SK-N-SH (cell line): ENCODE measurements at regions not wholly inside any gene's neighbourhood (a gene's known extent, or its start where the extent isn't known, plus 50 kb on each side); places are given as distances from the start of the nearest gene placed in this dataset.

Experiments used
- CTCF ChIA-PET: fragments of 300-600, 350-600 bp; formaldehyde crosslinking; extraction: SDS; loops from one replicate; lab custom pipeline; 2021; lab: Yijun Ruan, JAX
- POLR2A ChIA-PET: fragments of 350-600 bp; sonication (Branson Sonifier 250); formaldehyde crosslinking; extraction: SDS; loops from one replicate; lab custom pipeline; 2020; ENCODE audit warnings: antibody characterized with exemption, inconsistent platforms; lab: Yijun Ruan, JAX
- DNase-seq: peaks from one replicate; pipeline ENCODE4 v3.0.0; 2012
- H2AFZ ChIP-seq: fragments of 200-600 bp; sonication (generic); 2 replicates; pipeline ENCODE4 v1.8.1; 2016; ENCODE audit warnings: antibody characterized with exemption, mild to moderate bottlenecking, low read depth
- H3F3A ChIP-seq: fragments of 200-600 bp; sonication (generic); replicated peaks from 2 replicates; pipeline ENCODE3; 2016; ENCODE audit warnings: antibody characterized with exemption, mild to moderate bottlenecking; ENCODE audit not compliant: insufficient read depth
- H3K27ac ChIP-seq, 2 experiments: fragments of 200-500 bp in 1 of 2; fragments of 200-600 bp in 1 of 2; sonication (Bioruptor generic) in 1 of 2; sonication (generic), shearing (Covaris generic) in 1 of 2; 2 replicates each; pipeline versions ENCODE4 v1.5.1 to v1.6.1; 2014 to 2016; ENCODE audit warnings: low read depth in 2 of 2, inconsistent platforms in 1 of 2, low read length in 1 of 2, mild to moderate bottlenecking in 1 of 2, mixed read lengths in 1 of 2
- H3K27me3 ChIP-seq: fragments of 200-600 bp; sonication (generic), shearing (Covaris generic); 2 replicates; pipeline ENCODE4 v1.6.1; 2016; ENCODE audit warnings: mixed run types; ENCODE audit not compliant: insufficient read depth
- H3K36me3 ChIP-seq, 2 experiments: fragments of 200-500 bp in 1 of 2; fragments of 200-600 bp in 1 of 2; sonication (Bioruptor generic) in 1 of 2; sonication (generic) in 1 of 2; replicated peaks in 1 of 2; 2 replicates each; pipeline versions ENCODE3 to v1.5.1; 2014 to 2016; ENCODE audit warnings: low read length in 1 of 2, mild to moderate bottlenecking in 1 of 2; ENCODE audit not compliant: insufficient read depth in 2 of 2, control insufficient read depth in 1 of 2
- H3K4me1 ChIP-seq, 2 experiments: fragments of 200-500 bp in 1 of 2; fragments of 200-600 bp in 1 of 2; sonication (Bioruptor generic) in 1 of 2; sonication (generic), shearing (Covaris generic) in 1 of 2; 2 replicates each; pipeline versions ENCODE4 v1.5.1 to v1.6.1; 2014 to 2016; ENCODE audit warnings: low read depth in 1 of 2, low read length in 1 of 2, mixed run types in 1 of 2; ENCODE audit not compliant: insufficient read depth in 2 of 2, control insufficient read depth in 1 of 2
- H3K4me2 ChIP-seq: fragments of 200-600 bp; sonication (generic), shearing (Covaris generic); 2 replicates; pipeline ENCODE4 v1.6.1; 2017; ENCODE audit warnings: mixed run types
- H3K4me3 ChIP-seq, 2 experiments: fragments of 200-500 bp in 1 of 2; fragments of 200-600 bp in 1 of 2; sonication (Bioruptor generic) in 1 of 2; sonication (generic), shearing (Covaris generic) in 1 of 2; 2 replicates each; pipeline versions ENCODE4 v1.5.1 to v1.8.1; 2014 to 2016; ENCODE audit warnings: low read depth in 2 of 2, inconsistent platforms in 1 of 2, low read length in 1 of 2, mild to moderate bottlenecking in 1 of 2, mixed read lengths in 1 of 2, moderate library complexity in 1 of 2
- H3K79me2 ChIP-seq: fragments of 200-600 bp; sonication (generic); 2 replicates; pipeline ENCODE4 v1.8.1; 2017; ENCODE audit warnings: mild to moderate bottlenecking; ENCODE audit not compliant: insufficient read depth
- H3K9ac ChIP-seq: fragments of 200-600 bp; sonication (generic); 2 replicates; pipeline ENCODE4 v1.6.1; 2017; ENCODE audit warnings: mixed run types
- H3K9me2 ChIP-seq: fragments of 200-600 bp; sonication (generic); 2 replicates; pipeline ENCODE4 v1.6.1; 2017; ENCODE audit warnings: mixed run types
- H3K9me3 ChIP-seq: fragments of 200-600 bp; sonication (generic); 2 replicates; pipeline ENCODE4 v1.6.1; 2017; ENCODE audit warnings: mixed run types, mild to moderate bottlenecking, moderate library complexity
- H4K20me1 ChIP-seq: fragments of 200-600 bp; sonication (generic); 2 replicates; pipeline ENCODE4 v1.6.1; 2017; ENCODE audit warnings: mild to moderate bottlenecking, mixed run types; ENCODE audit not compliant: insufficient read depth
- CHD2 ChIP-seq: fragments of 150-350 bp; IDR thresholded peaks from 2 replicates; pipeline ENCODE4 v1.6.1; 2018; ENCODE audit warnings: low read length; ENCODE audit not compliant: partially characterized antibody
- EP300 ChIP-seq, 2 experiments: IDR thresholded peaks; 2 replicates each; pipeline versions ENCODE4 v1.4.0 to v1.6.1; 2012; ENCODE audit warnings: borderline replicate concordance in 1 of 2, low read depth in 1 of 2, low read length in 1 of 2
- EZH2phosphoT487 ChIP-seq: fragments of 200-600 bp; sonication (generic); IDR thresholded peaks from 2 replicates; pipeline ENCODE4 v1.6.1; 2017; ENCODE audit warnings: low read depth, mixed run types, mild to moderate bottlenecking, antibody characterized with exemption, moderate library complexity, borderline replicate concordance
- GATA2 ChIP-seq: sonication (generic); formaldehyde crosslinking; IDR thresholded peaks from 2 replicates; pipeline ENCODE4 v1.5.0; 2020; ENCODE audit warnings: mild to moderate bottlenecking, missing genetic modification reagents
- IRF3 ChIP-seq: fragments of 150-350 bp; IDR thresholded peaks from 2 replicates; pipeline ENCODE4 v1.6.1; 2016; ENCODE audit warnings: mild to moderate bottlenecking, low read depth, low read length
- MEF2A ChIP-seq: IDR thresholded peaks from 2 replicates; pipeline ENCODE4 v1.4.0; 2012; ENCODE audit warnings: low read depth, borderline replicate concordance
- POLR2AphosphoS5 ChIP-seq: IDR thresholded peaks from 2 replicates; pipeline ENCODE4 v1.6.1; 2012; ENCODE audit warnings: low read depth, low read length
- RCOR1 ChIP-seq: fragments of 150-350 bp; IDR thresholded peaks from 2 replicates; pipeline ENCODE4 v1.6.1; 2017; ENCODE audit warnings: antibody characterized with exemption, low read length
- REST ChIP-seq: IDR thresholded peaks from 2 replicates; pipeline ENCODE4 v1.6.1; 2012; ENCODE audit warnings: mild to moderate bottlenecking, low read depth, low read length, moderate library complexity
- RFX5 ChIP-seq: IDR thresholded peaks from 2 replicates; pipeline ENCODE4 v1.6.1; 2012; ENCODE audit warnings: mild to moderate bottlenecking, improper control_type of control experiment, low read length
- TAF1 ChIP-seq: IDR thresholded peaks from 2 replicates; pipeline ENCODE4 v1.6.1; 2012; ENCODE audit warnings: low read depth, mild to moderate bottlenecking, low read length, moderate library complexity, borderline replicate concordance
- YY1 ChIP-seq: IDR thresholded peaks from 2 replicates; pipeline ENCODE4 v1.4.0; 2012; ENCODE audit warnings: low read depth, mild to moderate bottlenecking
- WGBS: methylation state at CpG from one replicate; pipeline ENCODE4 v1.1.6; 2017; ENCODE audit warnings: low lambda C conversion rate; 5-methylcytosine and 5-hydroxymethylcytosine counted together
- TF ChIP-seq, protein P1 (sequence below): IDR thresholded peaks from 2 replicates; pipeline ENCODE4 v1.4.0; 2012; ENCODE audit warnings: low read depth, borderline replicate concordance

GRCh38 chr1:2914702-2915101 lies 106.6 kb upstream of the ACTRT2 start:
- H3K27ac ChIP-seq = no peak overlapping the region
- no peak overlapping the region for H3K4me3 ChIP-seq
- WGBS = no CpG with 5 or more reads among the region's 6 CpGs
- H3K27me3 ChIP-seq = no peaks in the 10 kb centered on the region
- no peaks in the 10 kb centered on the region for H3K9me2 ChIP-seq
- no peaks in the 10 kb centered on the region for H3K9me3 ChIP-seq
- H3F3A ChIP-seq = peaks cover 4% of the 10 kb centered on the region
- DNase-seq = no peak
- H3K4me1 ChIP-seq = no peaks in the 10 kb centered on the region
- CTCF ChIA-PET = no interaction called here
- no peak overlapping the region for H3K4me2 ChIP-seq
- POLR2A ChIA-PET = no interaction called here
- no peak overlapping the region for H2AFZ ChIP-seq
- TF ChIP-seq CHD2 (no peak), EP300 (IDR thresholded peaks at IDR 0.05; ENCODE audit: borderline replicate concordance in 1 of 2, low read depth in 1 of 2, low read length in 1 of 2) (no peak), RCOR1 (no peak), POLR2AphosphoS5 (no peak), TAF1 (no peak), MEF2A (no peak)
- TF ChIP-seq, protein P1, sequence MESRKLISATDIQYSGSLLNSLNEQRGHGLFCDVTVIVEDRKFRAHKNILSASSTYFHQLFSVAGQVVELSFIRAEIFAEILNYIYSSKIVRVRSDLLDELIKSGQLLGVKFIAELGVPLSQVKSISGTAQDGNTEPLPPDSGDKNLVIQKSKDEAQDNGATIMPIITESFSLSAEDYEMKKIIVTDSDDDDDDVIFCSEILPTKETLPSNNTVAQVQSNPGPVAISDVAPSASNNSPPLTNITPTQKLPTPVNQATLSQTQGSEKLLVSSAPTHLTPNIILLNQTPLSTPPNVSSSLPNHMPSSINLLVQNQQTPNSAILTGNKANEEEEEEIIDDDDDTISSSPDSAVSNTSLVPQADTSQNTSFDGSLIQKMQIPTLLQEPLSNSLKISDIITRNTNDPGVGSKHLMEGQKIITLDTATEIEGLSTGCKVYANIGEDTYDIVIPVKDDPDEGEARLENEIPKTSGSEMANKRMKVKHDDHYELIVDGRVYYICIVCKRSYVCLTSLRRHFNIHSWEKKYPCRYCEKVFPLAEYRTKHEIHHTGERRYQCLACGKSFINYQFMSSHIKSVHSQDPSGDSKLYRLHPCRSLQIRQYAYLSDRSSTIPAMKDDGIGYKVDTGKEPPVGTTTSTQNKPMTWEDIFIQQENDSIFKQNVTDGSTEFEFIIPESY = no peak
- H3K79me2 ChIP-seq = no peaks in the 10 kb centered on the region
- H3K36me3 ChIP-seq = no peaks in the 10 kb centered on the region
- H4K20me1 ChIP-seq = no peaks in the 10 kb centered on the region
- no peak overlapping the region for H3K9ac ChIP-seq

DNA sequence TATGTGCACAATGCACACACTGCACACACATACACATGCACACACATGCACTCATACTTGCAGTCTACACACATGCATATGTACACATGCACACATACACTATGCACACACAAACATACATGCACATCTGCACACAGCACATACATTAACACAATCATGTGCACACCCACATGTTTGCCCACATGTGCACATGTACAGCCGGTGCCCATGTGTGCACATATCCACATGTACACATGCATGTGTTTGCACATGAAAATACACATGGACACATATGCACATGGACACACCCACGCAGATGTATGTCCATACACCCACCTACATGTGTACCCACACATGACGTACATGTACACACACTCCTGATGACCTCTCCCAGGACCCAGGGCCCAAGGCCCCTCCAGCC lies 105.1 kb upstream of the ACTRT2 start:
- TF ChIP-seq RFX5 = no peak
- no peak for TF ChIP-seq REST
- no peak for TF ChIP-seq GATA2 (CRISPR knock-in tag)
- no peak for TF ChIP-seq IRF3
- TF ChIP-seq CHD2 = no peak
- no peak for TF ChIP-seq EZH2phosphoT487
- no peak for TF ChIP-seq EP300 (IDR thresholded peaks at IDR 0.05; ENCODE audit: borderline replicate concordance in 1 of 2, low read depth in 1 of 2, low read length in 1 of 2)
- TF ChIP-seq YY1 = no peak
- no peak overlapping the region for H3K4me2 ChIP-seq
- no peaks in the 10 kb centered on the region for H3K4me1 ChIP-seq
- no peaks in the 10 kb centered on the region for H3K9me2 ChIP-seq
- ChIA-PET CTCF (no interaction called here), POLR2A (no interaction called here)
- no peak overlapping the region for H3K27ac ChIP-seq
- no peaks in the 10 kb centered on the region for H3K79me2 ChIP-seq
- H3K27me3 ChIP-seq = no peaks in the 10 kb centered on the region
- no peak overlapping the region for H2AFZ ChIP-seq
- no peak overlapping the region for H3K9ac ChIP-seq
- no peaks in the 10 kb centered on the region for H3K9me3 ChIP-seq
- no peak for DNase-seq
- no peaks in the 10 kb centered on the region for H4K20me1 ChIP-seq
- H3K36me3 ChIP-seq = no peaks in the 10 kb centered on the region
- WGBS = 25% methylated on average over 2 of the region's 3 CpGs
- no peak overlapping the region for H3K4me3 ChIP-seq
- H3F3A ChIP-seq = peaks cover 4% of the 10 kb centered on the region
